Omental fat pad (tissue), 3 donors: ENCODE measurements at regions not wholly inside any gene's neighbourhood (a gene's known extent, or its start where the extent isn't known, plus 50 kb on each side); places are given as distances from the start of the nearest gene placed in this dataset.

Experiments
- ATAC-seq: fragments of 150-250 bp; one replicate; pipeline ENCODE4 v1.9.1; 2016; ENCODE audit warnings: mild to moderate bottlenecking, moderate library complexity; ENCODE audit not compliant: low FRiP score
- DNase-seq: peaks from one replicate; pipeline ENCODE4 v3.0.0-alpha.2; 2019; ENCODE audit warnings: low spot score
- TF ChIP-seq, protein P1 (sequence below), 3 donors: fragments of 450-650 bp; IDR thresholded peaks; one replicate each; pipeline ENCODE4 v1.5.1; 2016 to 2017; ENCODE audit warnings: antibody characterized with exemption in 3 of 3, mild to moderate bottlenecking in 3 of 3, moderate library complexity in 2 of 3

DNA sequence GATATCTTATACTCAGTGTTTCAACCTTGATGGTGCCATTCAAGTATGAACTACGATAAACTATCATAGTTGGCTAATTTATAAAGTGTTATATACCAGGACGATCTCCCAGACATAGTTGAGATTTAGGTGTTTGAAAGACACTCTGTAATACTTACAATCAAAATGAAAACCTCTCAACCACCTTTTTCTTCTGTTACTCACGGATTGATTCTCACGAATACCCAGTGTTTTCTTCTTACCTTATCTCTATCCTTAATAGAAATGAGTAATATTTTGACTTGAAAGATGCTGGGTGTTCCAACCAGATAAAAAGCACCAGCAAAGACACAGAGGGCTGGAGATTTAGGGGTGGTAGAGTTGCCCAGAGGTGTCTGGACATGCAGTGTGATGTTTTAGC is 169.9 kb downstream of the PTCSC3 start:
- ATAC-seq, result no peak
- TF ChIP-seq, protein P1, sequence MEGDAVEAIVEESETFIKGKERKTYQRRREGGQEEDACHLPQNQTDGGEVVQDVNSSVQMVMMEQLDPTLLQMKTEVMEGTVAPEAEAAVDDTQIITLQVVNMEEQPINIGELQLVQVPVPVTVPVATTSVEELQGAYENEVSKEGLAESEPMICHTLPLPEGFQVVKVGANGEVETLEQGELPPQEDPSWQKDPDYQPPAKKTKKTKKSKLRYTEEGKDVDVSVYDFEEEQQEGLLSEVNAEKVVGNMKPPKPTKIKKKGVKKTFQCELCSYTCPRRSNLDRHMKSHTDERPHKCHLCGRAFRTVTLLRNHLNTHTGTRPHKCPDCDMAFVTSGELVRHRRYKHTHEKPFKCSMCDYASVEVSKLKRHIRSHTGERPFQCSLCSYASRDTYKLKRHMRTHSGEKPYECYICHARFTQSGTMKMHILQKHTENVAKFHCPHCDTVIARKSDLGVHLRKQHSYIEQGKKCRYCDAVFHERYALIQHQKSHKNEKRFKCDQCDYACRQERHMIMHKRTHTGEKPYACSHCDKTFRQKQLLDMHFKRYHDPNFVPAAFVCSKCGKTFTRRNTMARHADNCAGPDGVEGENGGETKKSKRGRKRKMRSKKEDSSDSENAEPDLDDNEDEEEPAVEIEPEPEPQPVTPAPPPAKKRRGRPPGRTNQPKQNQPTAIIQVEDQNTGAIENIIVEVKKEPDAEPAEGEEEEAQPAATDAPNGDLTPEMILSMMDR (IDR thresholded peaks at IDR 0.05), result no peak

DNA sequence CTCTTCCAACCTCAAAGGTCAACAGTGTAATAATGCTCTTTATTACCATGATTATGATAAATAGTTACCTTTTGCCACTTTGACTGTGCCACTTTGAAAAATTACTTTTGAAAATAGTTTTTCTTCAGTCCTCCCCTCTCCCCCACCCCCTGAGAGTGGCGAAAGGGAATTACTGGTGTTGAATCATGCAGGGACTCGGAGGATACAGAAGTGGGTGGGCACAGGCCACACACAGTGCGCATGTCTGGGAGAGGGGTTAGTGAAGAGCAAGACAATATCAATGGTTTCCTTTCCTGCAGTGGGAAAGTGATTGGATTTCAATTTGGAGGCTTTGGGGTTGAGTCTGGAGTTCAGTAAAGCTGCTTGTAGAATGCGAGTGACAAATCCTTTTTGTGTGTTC is 170.9 kb downstream of the PTCSC3 start:
- DNase-seq (no peak), ATAC-seq (no peak)
- TF ChIP-seq, protein P1 (IDR thresholded peaks at IDR 0.05), result no peak

More for the DNA sequence above, 169.9 kb downstream of the PTCSC3 start:
- DNase-seq, result no peak

DNA sequence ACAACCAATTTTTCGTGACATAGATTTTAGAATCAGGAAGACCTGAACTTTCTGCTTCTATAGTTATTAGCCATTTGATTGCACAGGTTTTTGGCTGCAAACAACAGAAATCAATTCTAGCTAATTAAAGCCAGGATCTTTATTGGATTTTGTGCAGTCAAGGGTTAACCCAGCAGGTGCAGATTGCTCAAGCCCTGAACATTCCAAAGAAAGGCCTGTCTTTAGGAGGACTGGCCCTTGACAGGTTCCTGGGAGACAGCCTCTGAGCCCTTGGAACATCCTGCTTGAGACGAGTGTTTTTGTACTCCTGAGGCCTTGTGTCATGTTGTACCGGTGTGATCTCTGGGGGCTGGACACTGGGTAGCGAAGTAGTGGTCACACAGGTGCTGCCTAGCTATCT is 174.6 kb downstream of the PTCSC3 start:
- DNase-seq, result no peak
- no peak for ATAC-seq
- TF ChIP-seq, protein P1 (IDR thresholded peaks at IDR 0.05), result no peak

DNA sequence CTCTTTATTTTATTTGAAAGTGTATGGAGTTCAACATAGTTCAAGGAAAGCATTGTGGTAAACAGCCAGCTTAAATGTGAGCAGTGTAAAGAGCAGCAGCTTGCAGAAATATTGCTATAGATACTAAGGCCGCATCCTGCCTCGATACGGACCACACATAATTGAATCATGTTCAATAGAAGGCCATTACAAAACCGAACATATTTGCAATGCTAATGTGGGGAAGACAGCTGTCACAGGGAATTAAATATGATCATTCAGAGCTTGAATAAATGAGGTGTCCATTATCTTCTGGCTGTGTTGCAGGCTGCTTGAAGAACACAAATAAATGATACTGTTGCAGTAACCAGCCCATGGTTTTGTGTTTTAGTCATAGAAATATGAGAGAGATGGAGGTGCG is 173.2 kb downstream of the BRMS1L start:
- DNase-seq, result no peak
- no peak for ATAC-seq
- TF ChIP-seq, protein P1 (IDR thresholded peaks at IDR 0.05), result no peak

DNA sequence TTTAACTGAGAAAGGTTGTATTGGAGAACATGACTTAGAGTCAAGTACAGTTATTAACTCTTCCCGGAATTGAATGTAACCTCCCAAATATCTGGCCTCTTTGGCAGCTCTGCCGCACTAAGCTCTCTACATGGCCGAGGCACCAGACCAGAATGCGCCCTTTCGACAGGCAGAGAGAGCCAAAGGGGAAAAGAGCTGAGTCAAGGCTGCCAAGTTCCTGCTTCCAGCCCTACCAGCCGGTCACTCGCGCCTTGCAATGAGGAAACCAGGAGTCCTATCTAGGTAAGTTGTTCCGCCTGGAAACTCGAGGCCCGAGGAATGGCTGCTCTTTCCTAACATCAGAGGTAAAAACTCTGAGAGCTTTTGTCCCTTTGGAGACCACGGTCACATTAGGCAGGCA is 172.2 kb downstream of the BRMS1L start:
- ATAC-seq (no peak), DNase-seq (no peak)
- TF ChIP-seq, protein P1 (IDR thresholded peaks at IDR 0.05), result no peak

DNA sequence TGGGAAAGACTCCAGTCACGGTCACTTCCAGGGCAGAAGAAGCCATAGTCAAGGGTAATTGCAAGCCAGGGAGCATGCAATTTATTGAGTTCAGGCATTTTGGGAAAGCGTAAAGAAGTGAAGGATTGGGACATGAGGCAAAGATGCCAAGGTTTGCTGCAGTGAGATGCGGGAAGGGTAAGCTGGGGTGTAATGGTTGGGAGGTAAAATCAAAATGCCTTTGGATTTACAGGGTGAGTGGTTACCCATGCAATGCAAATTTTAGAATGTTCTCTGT is 167.5 kb downstream of the BRMS1L start:
- TF ChIP-seq, protein P1 (IDR thresholded peaks at IDR 0.05), result no peak
- DNase-seq (no peak), ATAC-seq (no peak)

DNA sequence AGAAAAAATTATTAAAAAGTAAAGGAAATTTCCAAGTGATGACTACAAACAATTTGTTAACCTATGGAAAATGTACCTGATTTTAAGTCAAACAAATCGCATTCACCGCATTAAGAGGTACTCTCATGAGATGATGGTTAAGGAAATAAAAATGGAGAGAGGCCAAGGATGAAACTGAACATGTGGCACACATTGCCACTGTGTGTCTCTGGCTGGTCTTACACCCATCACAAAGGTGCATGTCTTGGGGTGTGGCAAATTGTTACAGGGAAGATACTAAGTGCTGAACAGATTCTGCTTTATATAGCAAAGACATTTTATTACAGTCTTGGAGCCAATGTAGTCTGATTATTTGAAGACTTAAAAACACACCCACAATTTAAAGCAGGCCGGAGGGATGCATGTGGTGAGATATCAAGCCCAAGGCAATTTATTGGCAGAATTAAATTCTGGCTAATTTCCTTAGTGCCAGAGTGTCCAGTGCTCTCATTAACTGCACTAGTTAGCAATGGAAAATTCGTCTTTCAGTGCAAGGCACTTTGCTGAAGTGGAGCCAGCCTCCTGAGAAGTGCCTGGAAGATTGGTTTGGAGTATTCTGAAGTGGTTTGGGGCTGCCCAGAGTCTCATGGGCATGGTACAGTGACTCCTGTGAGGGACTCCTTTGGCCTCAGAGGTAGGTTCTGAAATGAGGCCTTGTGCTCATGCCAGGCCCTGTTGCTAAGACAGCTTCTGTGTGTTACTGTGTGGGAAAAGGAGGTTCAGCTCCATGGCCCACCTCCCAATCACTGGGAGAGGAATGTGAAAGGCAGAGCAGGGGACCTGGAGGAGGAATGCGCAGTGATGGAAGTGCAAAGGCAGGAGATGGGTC is 166.9 kb downstream of the BRMS1L start:
- TF ChIP-seq, protein P1 (IDR thresholded peaks at IDR 0.05), result no peak
- ATAC-seq (no peak), DNase-seq (no peak)
